ENCODE measurements at regions not wholly inside any gene's neighbourhood (a gene's known extent, or its start where the extent isn't known, plus 50 kb on each side); places are given as distances from the start of the nearest gene placed in this dataset.

DNA sequence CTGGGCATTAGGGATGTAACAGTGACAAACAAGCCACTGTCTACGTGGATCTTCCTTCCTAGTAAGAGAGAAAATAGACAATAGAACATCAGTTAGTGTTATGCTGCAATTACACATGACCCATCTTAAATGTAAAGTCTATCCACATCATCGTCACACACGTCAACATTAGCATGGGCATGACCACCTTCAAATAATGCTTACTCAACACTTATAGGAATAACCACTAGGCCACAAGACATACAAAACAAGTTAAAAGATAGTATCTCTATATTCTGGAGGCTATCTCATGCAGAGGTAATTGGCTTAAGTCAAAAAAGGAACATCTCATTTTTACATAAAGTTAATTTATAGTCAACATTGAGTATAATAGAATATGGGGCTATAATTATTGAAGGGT is 156.5 kb downstream of the MOXD1 start:
- no peak for DNase-seq (ENCODE audit: low spot score)

DNA sequence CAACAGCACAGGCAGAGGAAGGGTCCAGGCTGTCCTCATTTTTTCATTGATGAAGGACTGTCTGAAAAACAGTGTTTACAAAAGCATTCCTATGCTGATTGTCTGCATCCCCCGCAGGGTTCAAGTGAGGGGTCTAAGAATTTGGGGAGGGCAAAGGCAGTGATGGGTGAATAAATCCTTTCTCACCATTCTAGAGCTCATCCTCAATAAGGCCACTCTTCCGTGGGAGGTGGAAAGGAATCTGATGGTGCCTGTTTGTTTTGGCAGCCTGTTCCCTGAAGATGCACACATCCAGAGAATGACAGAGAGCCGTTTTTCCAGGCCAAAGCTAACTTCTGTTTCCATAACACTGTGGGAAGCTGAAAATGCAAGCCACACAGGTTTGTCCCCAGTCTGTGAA is 164.5 kb downstream of the MOXD1 start:
- DNase-seq (ENCODE audit: low spot score) = no peak

DNA sequence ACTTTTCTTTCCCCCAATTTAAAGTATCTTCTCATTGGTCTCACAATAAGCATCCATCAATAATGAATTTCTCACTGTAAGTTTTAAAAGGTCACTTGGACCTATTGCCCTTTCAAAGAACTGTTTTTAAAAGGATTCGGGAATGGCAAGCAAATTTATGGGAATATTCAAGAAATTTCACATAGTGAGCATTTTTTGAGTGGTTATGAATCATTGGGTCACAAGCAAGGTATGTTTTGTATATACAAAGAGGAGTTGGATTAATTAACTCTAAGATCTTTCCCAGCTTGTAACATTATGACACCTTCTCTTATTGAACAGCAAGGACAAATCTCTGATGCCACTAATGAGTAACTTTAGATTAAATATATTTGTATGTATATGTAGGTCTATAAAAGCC is 165.0 kb downstream of the MOXD1 start:
- DNase-seq (ENCODE audit: low spot score) = no peak

DNA sequence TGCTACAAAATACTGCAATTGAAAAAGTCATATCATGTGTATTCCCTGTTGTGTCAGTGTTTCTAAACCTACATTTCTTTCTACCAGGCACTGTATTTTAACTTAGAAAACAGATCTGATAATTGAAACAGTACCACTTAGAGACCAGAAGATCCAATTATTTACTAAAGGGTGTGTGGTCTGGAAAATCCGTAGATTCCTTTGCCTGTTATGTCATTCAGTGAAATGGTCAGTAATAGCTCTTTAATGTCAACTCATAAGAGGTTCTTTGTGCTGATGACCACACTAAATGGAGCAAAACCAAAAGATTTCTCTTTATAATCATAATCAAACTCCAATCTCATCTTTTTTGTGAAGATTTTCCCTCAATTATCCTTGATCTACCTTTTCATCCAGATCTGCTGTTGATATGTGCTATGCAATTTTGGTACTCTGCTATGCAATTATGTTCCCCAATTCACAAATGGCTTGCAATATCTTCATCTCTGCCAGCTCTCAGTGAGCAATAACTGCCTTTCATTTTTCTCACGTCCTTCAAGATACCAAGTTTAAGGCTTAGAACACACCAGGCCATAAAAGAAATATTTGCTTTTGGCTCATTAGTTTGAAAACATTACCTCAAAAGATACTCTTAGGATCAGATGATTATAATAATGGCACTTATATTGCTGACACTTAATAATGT is 165.5 kb downstream of the MOXD1 start:
- no peak for DNase-seq (ENCODE audit: low spot score)

DNA sequence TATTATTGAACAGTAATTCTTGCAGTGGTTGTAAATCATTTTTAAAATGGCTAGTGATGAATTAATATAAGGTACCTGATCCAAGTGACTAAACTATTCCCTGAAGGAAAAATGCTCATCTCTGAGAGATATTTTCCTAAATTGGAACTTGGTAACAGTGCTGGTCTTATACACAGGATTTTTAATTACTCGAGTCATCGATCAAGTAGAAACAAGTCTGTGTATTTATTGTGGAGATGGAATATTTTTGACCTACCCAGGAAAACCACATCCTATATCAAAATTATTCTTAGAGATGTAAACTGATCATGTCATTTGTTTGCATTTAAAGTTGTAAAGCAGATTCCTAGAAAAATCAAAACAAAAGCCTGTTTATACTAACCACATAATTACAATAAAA is 166.9 kb downstream of the MOXD1 start:
- DNase-seq (ENCODE audit: low spot score) = no peak

DNA sequence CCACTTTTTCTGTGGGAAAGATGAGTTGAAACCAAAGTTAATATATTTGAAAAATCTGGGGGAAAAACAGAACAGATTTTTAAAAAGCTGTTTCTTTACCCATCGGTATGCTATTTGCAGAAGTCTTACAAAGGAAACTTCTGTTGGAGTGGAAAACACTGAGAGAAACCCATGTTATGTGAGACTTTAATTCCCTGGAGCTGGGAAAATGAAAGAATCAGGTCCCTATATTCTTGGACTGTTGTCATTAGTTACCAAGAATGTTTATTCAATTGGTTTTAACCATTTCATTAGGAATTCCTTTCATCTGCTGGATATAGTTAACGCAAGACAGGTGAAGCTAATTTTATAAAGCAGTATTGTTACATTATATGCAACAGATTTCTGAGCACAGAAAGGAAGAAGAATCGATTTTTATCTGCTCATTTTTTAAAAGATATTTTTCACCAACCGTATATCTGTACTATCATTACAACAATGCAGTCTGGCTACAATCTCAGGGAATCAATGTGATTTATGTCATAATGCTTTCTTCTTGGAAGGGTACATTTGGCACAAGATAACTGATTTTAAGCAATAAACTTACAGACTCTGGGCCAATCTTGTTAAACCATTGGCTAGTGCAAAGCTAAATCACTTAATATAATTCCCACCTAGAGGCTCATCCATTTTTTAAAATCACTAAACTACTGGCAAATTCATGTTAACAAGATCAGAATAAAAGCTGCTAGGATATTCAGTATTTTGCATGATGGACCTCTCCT is 170.0 kb downstream of the MOXD1 start:
- no peak for DNase-seq (ENCODE audit: low spot score)

DNA sequence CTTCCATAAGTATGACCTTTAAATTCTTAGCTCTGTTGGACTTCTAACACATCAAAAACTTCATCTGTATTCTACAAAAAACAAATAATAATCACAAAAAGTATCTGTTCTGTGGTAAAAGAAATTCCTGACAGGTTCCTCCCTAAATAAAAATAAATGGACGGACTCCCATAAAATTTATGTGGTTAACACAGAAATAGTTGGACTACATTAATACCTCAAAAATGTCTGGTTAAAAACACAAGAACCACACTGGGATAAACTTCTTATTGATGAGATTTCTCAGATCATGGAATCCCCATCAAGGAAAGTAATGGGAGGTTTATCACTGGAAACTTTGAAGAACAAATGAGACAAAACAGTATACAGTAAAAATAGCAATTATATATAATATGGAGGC is 172.4 kb downstream of the MOXD1 start:
- DNase-seq (ENCODE audit: low spot score) = no peak

DNA sequence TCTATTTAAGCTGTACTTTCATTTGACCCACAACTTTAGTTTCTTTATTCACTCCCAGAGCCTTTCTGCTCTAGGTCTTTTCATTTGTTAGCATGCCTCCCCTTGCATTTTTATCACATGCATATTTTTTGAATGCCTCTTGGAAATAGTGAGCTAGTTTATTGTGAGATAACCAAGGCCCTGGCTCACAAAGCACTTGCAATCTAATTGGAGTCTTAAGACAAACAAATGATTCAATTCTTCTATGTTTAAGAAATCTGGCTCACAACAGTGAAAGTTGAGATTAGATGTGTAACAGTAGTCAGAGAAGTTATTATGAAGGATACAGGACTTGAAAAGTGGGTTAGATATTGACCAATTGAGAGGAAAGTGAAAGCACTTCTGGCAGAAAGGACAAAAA is 173.4 kb downstream of the MOXD1 start:
- no peak for DNase-seq (ENCODE audit: low spot score)

DNA sequence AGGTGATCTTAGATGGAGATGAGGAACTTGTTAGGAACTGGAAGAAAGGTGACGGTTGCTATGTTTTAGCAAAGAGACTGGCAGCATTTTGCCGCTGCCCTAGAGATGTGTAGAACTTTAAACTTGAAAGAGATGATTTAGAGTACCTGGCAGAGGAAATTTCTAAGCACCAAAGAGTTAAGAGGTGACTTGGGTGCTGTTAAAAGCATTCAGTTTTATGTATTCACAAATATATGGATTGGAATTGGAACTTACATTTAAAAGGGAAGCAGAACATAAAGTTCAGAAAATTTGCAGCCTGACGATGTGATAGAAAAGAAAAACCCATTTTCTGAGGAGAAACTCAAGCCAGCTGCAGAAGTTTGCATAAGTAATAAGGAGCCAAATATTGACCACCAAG is 176.3 kb downstream of the MOXD1 start:
- DNase-seq (ENCODE audit: low spot score) = no peak

DNA sequence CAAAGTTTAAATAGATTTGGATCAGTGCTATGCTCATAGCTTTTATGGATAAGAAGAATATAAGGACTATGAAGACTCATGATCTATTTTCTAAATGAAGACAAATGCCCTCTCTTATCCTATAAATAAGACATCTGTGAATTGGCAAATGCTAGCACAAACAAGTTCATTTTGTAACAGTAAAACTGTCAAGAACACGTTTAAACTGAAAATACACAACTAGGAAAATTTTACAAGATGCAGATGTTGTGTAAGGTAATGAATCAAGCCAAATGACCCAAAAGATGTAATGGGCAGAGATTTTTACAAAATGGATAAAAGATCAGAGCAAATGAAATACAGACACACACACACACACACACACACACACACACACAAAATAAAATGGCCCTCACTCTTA is 180.5 kb downstream of the MOXD1 start:
- DNase-seq (ENCODE audit: low spot score) = no peak

DNA sequence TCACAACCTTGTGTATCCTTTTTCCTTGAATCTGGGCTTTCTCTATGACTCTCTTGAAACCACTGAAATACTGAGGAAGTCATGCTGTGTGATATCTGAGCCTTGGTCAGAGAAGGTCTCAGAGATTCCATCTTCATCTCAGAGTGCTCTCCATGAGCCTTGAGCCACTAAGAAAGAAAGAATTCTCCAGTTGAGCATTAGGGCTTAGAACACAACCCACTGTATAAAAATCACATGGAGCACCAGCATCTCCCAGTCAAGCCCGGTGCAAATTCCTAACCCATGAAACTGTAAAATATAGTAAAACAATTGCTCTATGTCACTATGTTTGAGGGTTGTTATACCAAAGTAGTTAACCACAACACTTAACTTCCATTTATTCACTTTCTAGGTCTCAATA is 181.4 kb downstream of the MOXD1 start:
- no peak for DNase-seq (ENCODE audit: low spot score)

DNA sequence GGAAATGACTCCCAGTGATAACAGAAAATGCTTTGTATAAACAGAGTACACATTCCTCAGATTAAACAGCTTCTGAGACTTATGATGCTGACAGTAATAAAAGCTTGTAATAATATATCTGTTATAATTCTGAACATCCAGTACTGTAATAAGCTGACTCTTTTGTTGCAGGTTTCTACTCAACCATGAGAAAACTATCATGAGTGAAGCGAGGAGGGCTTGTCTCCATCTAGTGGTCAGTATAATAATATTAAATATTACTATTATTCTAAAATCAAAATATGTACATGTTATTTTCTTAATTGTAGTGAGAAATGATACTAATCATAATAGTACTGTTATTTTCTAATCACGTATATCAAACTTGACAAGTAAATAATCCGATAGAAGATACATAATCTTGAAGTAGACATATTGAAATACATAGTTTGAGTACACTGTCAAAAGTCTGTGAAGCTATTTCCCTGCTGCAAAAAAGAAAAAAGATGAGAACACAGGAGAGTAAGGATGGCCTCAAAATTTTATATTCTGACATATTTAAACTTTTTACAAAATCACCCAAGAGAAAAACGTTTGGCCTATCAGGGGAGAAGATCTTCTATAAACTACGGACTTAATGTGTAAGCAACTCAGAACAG is 183.1 kb downstream of the MOXD1 start:
- DNase-seq (ENCODE audit: low spot score) = no peak

DNA sequence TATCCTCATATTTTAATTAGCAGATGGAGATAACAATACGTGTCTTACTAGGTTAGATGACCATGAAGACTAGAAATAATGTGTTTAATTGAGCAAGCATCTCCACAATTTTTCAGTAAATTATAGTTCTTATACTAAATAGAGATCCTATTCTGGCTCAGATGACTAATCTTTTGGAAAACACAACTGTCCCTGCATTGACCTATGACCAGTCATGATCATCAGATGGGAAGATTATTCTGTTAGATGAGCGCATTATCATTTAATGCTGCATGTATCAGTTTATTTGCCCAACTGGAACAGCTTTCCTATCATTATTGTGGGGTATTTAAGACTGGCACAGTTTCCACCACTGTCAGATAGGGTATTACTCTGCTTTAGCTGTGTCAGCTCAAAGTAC is 185.5 kb downstream of the MOXD1 start:
- DNase-seq (ENCODE audit: low spot score) = no peak

DNA sequence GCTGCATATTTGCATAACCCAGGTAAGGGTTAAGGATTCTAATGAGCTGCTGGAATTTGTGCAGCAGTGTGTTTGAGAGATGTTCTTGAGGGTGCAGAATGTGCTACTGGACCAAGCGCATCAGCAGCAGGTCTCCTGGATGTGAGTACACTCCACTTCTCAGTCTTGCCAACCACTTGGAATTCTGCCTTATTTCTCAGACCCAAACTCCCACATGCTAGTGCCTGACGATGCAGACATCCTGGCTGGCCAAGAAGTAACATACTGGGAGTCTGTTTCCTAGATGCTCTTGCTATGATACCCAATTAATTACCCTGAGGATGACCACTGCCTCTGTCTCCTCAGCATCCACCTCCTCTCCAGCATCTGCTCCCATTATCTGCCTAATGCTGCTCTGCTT is 186.6 kb downstream of the MOXD1 start:
- no peak for DNase-seq (ENCODE audit: low spot score)

DNA sequence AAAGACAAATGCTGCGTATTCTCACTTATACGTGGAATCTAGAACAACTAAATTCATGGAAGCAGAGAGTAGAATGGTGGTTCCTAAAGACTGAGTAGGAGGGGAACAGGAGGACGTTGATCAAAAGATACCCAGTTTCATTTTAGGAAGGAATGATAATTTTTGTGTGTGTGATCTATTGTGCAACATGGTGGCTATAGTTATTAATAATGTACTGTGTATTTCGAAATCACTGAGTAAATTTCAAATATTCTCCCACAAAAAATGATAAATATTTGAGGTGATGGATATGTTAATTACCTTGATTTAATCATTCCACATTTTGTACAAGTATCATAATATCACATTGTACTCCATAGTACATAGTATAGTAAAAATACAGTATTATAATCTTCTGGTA is 187.5 kb downstream of the MOXD1 start:
- DNase-seq (ENCODE audit: low spot score) = no peak

DNA sequence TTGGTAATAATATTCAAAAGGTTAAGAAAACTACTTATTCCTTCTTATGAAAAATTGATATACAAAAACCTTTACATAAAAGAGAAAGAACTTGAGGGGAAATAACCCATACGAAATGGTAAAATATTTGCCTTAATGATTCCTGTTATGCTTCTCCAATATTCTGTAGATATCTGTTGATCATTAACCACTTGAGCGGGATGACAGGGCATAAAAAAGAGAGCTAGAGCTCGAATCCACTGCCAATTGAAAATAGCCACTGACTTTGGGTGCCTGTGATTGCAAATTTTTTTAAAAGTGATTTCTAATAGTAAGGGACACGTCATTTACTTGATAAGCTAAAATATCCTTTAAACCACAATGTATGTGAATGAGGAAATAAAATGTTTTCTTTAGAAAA is 188.1 kb downstream of the MOXD1 start:
- DNase-seq (ENCODE audit: low spot score) = no peak

DNA sequence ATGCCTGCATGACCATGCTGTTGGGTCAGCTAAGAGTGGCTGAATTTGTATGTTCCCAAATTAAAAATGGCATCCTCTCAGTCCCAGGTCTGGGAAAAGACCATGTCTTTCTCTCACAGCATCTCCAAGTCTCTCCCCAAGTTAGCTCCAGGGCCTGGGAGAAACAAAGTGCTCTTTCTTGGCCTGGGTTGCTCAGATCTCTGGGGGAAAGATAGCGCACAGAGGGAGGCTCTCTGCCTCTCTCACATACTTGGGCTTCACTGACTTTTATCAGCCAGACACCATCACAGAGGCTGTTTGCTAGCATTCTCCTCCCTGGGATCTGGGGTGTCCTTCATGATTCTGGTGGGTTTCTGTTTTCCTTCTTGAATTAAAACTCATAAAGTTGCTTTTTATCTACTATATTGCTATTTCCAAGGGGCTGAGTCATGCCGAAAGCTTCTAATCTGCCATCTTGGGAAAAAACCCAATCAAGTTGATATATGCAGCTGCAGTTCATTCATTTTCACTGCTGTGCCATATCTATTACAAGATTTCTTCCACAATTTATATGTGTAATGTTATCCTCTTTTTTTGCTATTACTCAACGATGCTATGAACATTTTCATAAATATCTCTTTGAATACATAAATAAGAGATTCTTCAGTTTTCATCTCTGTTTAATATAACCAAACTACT is 190.2 kb downstream of the MOXD1 start:
- no peak for DNase-seq (ENCODE audit: low spot score)

DNA sequence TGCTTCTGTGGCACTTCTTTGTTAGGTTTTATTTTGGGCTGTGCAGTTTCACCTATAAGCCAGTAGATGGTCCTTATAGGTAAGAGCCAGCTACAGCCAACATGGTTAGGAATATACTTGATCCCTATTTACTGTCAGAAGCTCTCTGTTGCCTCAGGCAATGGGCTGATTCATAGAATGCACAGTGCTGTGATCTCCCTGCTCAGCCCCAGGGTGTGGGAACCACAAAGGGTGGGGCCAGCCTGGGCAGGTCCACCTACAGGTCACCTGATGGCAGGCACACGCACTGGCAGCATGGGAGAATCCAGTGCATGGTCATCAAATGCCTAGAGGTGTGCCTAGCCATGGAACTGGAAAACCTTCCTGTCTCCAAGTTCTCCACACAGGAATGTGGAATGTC is 191.9 kb downstream of the MOXD1 start:
- DNase-seq (ENCODE audit: low spot score) = no peak

DNA sequence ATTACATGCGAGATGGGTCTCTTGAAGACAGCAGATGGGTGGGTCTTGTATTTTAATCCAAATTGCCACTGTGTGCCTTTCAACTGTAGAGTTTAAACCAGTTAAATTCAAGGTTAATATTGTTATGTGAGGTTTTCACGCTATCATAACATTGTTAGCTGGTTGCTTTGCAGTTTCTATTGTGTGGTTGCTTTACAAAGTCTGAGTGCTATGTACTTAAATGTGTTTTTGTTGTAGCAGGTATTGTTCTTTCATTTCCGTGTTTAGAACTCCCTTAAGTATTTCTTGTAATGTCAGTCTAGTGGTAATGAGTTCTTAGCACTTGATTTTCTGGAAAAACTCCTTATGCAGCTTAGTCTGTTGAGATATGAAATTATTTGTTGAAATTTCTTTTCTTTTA is 193.3 kb downstream of the MOXD1 start:
- no peak for DNase-seq (ENCODE audit: low spot score)

DNA sequence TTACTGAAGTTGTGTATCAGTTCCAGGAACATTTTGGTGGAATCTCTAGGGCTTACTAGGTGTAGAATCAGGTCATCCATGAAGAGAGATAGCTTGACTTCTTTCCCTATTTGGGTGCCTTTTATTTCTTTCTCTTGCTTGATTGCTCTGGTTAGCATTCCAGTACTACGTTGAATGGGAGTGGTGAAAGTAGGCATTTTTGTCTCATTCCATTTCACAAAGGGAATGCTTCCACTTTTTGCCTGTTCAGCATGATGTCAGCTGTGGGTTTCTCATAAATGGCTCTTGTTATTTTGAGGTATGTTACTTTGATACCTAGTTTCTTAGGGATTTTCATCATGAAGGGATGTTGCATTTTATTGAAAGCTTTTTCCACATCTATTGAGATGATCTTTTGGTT is 195.3 kb downstream of the MOXD1 start:
- DNase-seq (ENCODE audit: low spot score) = no peak

DNA sequence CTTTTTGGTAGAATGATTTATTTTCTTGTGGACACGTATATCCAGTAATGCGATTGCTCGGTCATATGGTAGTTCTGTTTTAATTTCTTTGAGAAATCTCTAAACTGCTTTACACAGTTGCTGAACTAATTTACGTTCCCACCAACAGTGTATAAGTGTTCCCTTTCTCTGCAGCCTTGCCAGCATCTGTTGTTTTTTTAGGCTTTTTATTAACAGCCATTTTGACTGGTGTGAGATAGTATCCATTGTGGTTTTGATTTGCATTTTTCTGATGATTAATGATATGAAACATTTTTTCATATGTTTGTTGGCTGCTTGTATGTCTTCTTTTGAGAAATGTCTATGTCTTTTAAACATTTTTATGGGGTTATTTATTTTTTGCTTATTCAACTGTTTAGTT is 196.7 kb downstream of the MOXD1 start:
- DNase-seq (ENCODE audit: low spot score) = no peak

DNA sequence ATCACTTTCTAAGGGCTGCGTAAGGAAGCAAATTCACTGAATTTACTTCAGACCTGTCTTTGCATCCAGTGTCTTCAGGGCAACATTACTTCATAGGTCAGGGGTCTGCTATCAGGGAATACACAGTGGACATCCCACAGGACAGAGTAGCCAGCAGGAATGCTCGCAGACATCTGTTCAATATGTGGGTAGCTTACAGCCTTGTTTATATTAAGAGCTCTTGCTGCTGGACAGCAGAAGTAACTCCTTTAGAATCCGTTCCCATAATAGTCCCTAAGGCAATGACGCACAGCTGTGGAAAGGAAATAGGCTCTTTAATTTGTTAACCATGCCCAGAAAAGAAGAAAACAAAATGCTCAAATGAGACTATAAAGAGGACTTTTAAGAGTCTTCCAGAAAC is 198.7 kb downstream of the MOXD1 start:
- DNase-seq (ENCODE audit: low spot score) = no peak

DNA sequence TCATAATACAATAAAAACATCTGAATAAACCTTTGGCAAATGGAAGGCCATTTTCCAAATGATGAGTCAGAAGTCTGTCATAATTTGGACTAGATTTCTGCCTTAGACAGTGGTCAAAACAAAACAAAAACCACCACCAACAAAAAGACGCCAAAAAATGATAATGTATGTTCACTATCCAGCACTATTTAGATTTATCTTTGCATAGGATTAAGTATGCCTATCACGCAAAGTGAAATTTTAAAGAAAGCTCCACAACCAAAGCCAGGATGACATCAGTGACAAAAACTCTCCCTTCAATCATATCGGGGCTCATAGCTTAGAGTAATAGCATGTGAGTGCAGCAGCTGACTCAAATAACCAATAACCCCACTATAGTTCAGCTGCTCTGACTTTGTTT is 201.9 kb downstream of the MOXD1 start:
- DNase-seq (ENCODE audit: low spot score) = no peak

Measured in left forelimb (tissue), 1 donor.